ENCODE measurements at regions not wholly inside any gene's neighbourhood (a gene's known extent, or its start where the extent isn't known, plus 50 kb on each side); places are given as distances from the start of the nearest gene placed in this dataset.
"Not testable (repeated sequence)": the region's sequence is repeated elsewhere in the genome, so short reads cannot be mapped to it uniquely, and the experiment has no call there.

DNA sequence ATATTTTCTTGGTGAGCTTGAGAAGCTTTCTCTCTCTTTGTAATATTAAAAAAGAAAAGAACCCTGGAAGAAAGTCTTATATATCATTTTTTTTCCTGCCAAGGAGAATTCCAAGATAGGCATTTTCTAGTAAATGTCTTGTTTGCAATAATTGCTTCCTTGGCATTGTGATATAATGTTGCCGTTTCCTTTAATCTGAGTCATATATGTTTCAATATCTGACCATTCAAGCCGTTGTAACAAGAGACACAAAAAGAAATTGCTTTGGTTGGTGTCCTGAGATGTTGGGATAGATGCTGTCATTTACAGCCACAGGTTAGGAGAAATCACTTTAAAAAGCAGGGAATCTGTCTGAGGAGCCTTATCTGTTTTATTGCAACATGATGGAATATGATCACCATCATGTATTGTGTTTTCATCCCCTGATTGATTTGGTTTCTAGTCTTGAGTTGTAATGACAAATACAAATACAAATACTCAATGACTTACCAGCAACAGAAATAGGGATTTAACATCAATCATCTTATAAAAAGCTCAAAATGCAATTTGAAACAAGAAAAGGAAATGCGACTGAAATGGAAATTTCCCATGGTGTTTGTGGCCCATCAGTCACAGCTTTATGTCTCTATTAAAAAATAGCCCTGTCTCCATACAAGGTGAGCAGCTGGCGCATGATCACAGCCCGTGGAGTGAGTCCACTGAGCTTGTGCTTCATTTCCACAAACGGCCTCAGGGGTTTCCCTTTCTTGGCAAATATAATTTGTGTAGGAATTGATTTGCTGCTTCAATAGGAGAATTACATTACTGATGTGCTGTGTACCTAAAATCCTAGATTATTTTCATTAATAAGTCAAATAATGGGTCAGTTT is 250.1 kb upstream of the TRPC7 start:
- no peak for DNase-seq

DNA sequence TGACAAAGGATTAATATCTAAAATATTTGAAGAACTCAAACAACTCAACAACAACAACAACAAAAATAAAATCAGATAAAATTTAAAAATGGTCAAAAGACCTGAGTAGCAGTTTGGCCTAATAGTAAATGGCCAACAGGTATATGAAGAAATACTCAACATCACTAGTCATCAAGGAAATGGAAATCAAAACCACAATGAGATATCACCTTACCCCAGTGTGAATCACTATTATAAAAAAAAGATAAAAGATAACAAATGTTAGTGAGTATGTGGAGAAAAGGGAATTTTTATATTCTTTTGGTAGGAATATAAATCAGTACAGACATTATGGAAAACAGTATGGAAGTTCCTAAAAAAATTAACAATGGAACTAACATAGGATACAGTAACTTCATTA is 247.9 kb upstream of the TRPC7 start:
- DNase-seq: no peak

DNA sequence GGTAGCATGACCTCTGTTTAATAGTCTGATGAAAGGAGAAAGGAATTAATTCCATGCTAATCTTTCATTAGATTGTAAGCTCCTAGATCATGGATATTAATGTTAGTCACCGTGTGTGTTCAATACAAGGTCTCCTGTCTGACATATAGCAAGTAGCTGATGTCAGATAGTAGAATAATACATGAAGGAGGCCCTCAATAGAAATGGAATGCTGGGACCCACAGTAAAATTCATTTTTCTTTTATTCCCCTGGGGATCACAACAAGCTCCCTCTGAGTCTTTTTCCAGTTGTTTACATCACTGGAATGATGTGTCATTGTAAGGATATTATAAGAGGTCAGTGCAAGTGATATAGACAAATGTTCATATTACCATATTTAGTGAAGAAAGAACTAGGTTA is 240.3 kb upstream of the TRPC7 start:
- no peak for DNase-seq

DNA sequence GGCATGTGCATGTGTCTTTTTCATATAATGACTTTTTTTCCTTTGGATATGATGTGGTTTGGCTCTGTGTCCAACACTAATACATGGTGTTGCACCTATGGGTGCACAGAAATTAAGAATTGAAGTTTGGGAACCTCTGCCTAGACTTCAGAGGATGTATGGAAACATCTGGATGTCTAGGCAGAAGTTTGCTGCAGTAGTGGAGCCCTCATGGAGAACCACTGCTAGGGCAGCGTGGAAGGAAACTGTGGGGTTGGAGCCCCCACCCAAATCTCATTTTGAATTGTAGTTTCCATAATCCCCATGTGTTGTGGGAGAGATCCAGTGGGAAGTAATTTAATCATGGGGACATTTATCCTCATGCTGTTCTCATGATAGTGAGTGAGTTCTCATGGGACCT is 235.0 kb upstream of the TRPC7 start:
- no peak for DNase-seq

DNA sequence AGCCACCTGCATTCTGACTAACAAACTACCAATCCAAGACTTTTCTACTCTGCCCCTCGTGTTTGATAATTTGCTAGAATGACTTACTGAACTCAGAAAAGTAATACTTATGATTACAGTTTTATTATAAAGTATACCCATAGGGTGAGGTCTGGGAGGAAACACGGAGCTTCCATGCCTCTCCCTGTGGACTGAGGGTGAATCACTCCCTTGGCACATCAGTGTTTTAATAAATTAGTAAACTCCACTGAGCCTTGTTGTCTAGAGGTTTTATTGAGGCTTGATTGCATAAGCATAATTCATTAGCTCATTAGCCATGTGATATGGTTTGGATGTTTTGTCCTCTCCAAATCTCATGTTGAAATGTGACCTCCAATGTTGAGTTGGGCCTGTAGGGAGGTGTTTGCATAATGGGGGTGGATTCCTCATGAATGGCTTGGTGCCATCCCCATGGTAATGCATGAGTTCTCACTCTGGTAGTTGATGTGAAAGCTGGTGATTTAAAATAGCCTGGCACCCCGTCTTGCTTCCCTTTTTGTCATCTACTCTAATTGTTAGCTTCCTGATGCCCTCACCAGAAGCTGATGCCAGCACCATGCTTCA is 233.6 kb upstream of the TRPC7 start:
- no peak for DNase-seq

DNA sequence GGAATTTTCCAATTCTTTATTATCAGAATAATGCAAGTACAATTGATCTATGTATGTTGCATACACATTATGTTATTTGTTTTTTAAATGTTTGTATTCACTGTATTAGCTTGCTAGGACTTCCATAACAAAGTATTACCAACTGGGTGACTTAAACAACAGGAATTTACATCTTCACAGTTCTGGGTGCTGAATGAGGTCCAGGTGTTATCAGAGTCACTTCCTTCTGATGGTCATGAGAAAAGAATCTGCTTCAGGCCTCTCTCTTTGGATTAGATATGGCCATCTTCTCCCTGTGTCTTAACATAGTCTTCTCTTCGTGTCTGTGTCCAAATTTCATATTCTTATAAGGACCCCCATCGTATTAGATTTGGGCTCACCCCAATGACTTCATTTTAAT is 229.1 kb upstream of the TRPC7 start:
- no peak for DNase-seq

DNA sequence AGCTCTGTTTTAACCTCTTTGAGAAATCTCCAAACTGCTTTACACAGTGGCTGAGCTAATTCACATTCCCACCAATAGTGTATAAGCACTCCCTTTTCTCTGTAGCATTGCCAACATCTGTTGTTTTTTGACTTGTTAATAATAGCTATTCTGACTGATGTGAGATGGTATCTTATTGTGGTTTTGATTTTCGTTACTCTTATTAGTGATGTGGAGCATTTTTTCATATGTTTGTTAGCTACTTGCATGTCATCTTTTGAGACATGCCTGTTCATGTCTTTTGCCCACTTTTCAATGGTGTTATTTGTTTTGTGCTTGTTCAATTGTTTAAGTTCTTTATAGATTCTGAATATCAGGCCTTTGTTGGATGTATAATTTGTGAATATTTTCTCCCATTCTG is 225.2 kb upstream of the TRPC7 start:
- DNase-seq: no peak

DNA sequence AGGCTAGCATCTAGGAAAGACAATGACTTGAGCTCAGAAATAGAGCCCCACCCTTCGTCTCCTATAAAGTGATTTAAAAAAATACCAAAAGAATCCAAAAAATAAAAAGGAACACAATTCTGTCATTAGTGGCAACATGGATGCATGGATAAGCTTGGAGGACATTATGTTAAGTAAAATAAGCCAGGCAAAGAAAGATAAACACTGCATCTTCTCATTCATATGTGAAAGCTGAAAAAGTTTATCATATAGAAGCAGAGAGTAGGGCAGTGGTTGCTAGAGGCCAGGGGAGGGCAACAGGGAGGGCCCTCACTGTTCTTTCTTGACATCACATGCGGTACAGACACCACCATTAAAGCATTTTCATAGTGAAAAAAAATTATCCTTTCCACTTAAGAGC is 220.9 kb upstream of the TRPC7 start:
- no peak for DNase-seq

DNA sequence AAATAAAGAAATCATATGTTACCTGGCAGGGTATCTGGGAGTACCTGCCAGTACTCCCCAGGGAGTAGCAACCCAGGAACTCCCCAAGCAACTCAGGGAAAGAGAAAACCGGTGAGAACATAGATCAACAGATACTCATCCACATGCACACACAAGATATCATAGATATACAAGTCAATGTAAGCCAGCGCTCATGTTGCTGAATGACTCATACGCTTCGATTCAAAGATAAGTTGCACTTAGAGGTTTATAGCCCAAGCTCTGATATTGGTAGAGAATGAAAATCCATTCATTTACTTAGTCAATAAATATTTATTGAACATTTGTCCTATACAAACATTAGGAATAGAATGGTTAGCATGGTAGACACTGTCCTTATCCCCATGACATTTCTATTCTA is 219.1 kb upstream of the TRPC7 start:
- no peak for DNase-seq

DNA sequence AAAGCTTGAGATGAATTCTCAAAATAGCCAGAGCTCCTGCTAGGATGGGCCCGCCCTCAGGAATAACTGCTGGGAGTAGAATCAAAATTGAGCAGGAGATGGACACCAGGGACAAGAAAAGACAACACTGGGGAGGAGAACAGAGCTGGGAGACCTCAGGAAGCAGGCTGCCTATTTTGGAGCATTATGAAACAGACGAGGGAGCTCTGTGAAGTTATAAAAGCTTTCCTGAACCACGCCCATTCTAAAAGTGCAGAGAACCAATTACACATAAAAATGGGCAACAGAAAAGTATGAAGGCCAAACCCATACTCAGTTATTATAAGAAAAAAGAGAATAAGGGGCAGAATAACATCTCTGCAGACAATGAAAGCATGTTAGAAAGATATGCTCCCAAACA is 213.9 kb upstream of the TRPC7 start:
- DNase-seq: no peak

DNA sequence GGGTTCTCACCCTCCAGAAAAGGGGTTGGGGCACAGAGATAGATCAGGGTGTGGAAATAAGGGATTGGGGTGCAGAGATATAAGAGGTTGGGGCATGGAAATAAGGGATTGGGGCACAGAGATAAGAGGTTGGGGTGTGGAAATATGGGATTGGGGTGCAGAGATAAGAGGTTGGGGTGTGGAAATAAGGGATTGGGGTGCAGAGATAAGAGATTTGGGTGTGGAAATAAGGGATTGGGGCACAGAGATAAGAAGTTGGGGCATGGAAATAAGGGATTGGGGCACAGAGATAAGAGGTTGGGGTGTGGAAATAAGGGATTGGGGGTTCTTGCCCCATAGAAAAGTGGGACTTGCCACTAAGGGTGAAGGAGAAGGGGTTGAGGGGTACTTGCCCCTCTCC is 204.5 kb upstream of the TRPC7 start:
- DNase-seq: not testable (repeated sequence)

DNA sequence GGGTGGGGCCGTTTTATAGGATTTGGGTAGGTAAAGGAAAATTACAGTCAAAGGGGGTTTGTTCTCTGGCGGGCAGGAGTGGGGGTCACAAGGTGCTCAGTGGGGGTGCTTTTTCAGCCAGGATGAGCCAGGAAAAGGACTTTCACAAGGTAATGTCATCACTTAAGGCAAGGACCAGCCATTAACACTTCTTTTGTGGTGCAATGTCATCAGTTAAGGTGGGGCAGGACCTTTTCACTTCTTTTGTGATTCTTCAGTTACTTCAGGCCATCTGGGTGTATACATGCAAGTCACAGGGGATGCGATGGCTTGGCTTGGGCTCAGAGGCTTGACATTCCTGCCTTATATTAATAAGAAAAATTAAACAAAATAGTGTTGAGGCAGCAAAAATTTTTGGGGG is 200.1 kb upstream of the TRPC7 start:
- DNase-seq: not testable (repeated sequence)

DNA sequence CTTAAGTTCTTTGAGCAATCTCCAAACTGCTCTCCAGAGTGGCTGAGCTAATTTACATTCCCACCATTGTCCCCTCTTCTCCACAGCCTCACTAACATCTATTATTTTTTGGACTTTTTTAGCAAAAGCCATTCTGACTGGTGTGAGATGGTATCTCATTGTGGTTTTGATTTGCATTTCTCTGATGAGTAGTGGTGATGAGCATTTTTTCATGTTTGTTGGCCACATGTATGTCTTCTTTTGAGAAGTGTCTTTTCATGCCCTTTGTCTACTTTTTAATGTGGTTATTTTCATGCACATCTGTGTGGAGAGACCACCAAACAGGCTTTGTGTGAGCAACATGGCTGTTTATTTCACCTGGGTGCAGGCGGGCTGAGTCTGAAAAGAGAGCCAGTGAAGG is 199.7 kb upstream of the TRPC7 start:
- not testable (repeated sequence) for DNase-seq

DNA sequence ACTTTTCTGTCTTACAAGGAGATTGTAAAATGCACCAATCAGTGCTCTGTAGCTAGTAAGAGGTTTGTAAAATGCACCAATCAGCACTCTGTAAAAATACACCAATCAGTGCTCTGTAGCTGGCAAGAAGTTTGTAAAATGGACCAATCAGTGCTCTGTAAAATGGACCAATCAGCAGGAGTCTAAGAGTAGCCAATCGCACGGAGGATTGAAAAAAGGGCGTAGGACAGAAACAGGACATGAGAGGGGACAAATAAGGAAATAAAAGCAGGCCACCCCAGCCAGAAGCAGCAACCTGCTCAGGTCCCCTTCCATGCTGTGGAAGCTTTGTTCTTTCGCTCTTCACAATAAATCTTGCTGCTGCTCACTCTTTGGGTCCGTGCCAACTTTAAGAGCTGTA is 199.1 kb upstream of the TRPC7 start:
- not testable (repeated sequence) for DNase-seq

DNA sequence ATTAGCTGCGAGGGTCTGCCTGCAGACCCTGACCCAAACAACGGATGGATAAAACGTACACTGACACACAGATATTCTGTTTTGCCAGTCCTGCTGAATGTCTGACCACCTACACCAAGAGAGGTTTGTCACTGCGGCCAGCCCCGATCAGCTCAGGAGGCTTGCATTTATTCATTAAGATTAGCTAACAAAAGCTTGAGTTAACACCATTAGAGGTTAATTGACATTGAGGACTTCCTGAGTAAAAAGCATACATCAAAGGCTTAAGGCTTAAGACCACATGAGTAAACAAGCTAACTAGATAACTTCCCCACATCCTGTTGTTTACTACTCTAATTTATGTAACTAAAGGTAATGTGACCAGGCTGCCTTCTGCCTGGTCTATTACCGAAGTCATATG is 198.1 kb upstream of the TRPC7 start:
- DNase-seq: no peak

DNA sequence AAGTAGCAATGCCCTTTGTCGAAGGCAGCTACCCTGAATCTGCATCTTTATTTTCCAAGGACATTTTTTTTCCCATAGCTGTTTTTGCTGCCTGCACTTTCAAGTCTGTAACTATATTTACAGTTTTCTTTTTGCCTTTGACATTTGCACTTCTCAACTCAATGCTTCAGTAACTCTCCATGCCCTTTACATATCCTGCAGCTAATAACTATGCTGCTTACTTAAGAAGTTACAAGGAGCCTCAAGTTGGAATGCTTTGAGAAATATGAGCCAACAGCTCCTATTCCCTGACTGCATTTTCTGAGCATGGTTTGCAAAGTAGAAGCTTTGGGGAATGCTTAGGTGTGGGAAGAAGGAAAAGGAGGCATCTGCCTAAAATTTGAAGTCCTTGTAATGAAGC is 194.8 kb upstream of the TRPC7 start:
- DNase-seq: no peak

DNA sequence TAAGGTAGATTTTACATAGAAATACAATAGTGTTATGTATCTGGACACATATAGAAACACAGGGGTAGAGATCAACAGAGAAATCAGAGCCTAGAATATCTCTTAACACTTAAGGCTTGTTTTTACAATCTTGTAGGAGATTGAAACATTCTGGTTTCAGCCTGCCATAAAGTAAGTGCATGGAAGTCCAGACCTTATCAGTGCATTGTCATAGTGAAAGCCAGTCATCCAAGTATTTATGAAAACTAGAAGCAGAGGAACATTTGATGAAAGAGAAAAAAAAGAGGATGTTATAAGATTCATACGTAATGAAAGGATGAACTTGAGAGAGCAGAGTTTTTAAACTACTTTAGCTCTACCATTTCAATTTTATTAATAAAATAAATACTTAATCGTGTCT is 194.3 kb upstream of the TRPC7 start:
- DNase-seq: no peak

DNA sequence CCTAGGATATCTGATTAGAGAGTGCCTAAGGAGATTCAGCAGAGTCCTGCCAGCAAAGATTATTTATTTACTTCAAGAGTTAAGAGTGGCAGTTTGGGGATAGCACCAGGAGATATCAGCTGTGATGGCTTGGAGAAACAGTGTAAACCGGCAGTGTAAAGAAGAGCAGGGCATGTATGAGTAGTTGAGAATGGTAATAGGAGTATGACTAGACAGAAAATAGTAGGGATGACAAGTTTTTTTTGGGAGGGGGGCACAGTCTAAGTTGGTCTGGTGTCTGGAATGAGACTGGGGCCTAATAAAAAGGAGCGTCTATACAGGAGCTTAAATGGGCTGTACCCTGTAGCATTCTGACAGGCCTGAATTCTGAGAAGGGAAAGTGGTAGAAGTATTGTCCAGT is 181.8 kb upstream of the TRPC7 start:
- DNase-seq: not testable (repeated sequence)

DNA sequence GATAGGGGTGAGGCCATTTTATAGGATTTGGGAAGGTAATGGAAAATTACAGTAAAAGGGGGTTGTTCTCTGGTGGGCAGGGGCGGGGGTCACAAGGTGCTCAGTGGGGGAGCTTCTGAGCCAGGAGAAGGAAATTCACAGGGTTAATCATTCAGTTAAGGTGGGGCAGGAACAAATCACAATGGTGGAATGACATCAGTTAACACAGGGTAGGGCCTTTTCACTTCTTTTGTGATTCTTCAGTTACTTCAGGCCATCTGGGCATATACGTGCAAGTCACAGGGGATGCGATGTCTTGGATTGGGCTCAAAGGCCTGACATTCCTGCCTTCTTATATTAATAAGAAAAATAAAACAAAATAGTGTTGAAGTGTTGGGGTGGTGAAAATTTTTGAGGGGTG is 181.1 kb upstream of the TRPC7 start:
- not testable (repeated sequence) for DNase-seq

DNA sequence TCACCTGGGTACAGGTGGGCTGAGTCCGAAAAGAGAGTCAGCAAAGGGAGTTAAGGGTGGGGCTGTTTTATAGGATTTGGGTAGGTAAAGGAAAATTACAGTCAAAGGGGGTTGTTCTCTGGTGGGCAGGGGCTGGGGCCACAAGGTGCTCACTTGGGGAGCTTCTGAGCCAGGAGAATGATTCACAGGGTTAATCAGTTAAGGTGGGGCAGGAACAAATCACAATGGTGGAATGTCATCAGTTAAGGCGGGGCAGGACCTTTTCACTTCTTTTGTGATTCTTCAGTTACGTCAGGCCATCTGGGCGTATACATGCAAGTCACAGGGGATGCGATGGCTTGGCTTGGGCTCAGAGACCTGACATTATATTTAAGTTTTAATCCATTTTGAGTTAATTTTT is 179.7 kb upstream of the TRPC7 start:
- DNase-seq: not testable (repeated sequence)

DNA sequence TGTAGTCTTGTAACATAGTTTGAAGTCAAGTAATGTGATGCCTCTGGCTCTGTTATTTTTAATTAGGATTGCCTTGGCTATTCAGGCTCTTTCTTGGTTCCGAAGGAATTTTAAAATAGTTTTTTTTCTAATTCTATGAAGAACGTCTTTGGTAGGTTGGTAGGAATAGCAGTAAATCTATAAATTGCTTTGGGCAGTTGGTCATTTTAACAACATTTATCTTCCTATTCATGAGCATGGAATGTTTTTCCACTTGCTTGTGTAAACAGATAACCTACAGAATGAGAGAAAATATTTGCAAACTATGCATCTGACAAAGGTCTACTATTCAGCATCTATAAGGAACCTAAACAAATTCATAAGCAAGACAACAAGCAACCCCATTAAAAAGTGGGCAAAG is 173.2 kb upstream of the TRPC7 start:
- DNase-seq: no peak

DNA sequence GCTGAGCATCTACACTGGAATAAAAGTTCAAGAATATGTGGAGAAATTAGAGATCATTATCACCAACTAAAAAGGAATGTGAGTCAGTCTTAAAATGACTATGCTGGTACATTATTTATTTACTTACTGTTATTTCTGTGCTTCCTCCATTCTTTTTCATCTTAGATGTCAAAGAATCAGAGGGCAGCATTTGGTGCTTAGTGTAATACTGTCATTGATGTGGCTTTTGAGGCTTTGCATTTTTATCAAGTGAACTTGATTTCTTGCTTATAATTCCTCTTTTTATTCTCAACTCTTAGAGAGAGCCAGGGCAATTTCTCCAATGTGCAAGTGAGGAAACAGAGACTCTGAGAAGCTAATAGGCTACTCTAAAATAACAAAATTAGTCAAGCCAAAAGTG is 163.7 kb upstream of the TRPC7 start:
- DNase-seq: no peak

DNA sequence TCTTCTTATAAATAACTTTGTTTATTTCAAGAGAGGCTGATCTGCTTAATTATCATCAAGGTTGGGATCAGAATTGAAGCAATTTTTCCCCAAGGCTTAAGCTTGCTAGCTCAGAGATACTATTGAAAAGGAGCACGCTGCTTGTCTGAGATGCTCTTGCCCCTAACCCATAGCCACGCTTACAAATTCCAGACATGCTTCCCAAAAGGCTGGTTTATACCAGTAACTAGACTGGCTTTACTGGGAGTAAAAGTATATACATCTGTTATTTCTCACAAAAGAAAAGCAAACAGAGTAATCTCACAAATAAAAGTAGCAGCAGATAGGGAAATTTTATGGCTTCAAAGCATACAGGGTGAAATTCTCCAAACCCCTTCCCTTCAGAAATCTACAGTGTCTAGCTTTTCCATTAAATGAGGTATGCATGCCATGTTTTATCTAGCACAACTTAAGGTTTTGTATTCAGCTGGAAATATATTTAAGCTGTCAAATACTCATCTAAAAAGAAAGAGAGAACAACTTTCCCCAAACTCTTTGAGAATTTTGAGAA is 163.2 kb upstream of the TRPC7 start:
- DNase-seq: no peak

DNA sequence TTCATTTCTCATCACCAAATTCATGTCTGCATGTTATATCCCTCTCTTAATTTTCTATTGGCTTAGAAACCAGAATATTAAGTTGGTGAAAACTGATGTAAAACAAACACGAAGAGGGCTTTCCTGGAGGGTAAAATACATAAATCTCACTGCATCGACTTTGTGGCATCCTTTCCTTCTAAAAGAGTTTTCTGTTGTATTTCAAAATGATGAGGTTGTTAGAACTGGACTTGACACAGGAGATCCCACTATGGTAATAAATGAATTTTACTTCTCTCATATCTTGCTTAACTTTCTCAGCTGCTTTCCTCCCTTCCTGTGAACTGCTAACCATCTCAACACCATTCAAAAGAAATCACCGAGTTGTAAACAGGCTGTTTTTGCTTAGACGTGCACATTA is 162.0 kb upstream of the TRPC7 start:
- DNase-seq: no peak

DNA sequence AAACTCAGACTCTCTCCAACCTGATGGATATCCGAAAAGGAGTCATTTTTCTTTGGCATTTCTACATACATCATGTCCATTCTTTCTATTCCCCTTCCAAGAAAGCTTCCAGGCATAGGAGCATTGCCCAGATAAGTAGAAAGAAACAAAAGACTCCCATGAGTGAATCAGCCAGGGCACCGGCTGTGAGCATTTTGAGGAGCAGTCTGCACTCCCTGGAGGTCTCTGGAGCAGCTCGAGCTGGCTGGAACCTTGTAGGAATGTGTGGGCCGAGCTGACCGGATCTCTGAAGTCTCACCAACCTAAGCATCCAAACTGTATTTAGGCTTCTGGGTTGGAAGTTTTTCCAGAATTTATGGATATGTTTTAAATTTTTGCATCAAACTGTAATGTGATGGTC is 161.4 kb upstream of the TRPC7 start:
- DNase-seq: no peak

All from NCI-H187 (cell line).